K562 (cell line): ENCODE measurements at regions not wholly inside any gene's neighbourhood (a gene's known extent, or its start where the extent isn't known, plus 50 kb on each side); places are given as distances from the start of the nearest gene placed in this dataset.

Source experiments
- ATAC-seq: fragments of 200-7000 bp; cut with Tn5 transposase; 3 replicates; pipeline ENCODE4 v1.9.1; 2020; ENCODE audit warnings: moderate library complexity
- BruUV-seq: library from RNA; stranded (reverse); fragments of 400-500 nt; replicated peaks from 2 replicates; lab custom pipeline; 2021; lab: Mats Ljungman, UMichigan
- CTCF ChIA-PET: fragments of 300-600 bp; formaldehyde crosslinking; extraction: SDS; loops from one replicate; lab custom pipeline; 2021; ENCODE audit warnings: low intra/inter-chr PET ratio; lab: Yijun Ruan, JAX
- POLR2A ChIA-PET: fragments of 300-600, 350-650 bp; sonication (Branson Sonifier 250); formaldehyde crosslinking; extraction: SDS; loops from one replicate; lab custom pipeline; 2021; ENCODE audit warnings: antibody characterized with exemption, inconsistent platforms; lab: Yijun Ruan, JAX
- DNase-seq, 4 experiments: peaks; one replicate each; pipeline versions ENCODE4 v3.0.0 to v3.0.0-alpha.2; 2011 to 2018; ENCODE audit warnings: low spot score in 3 of 4, mixed read lengths in 3 of 4; ENCODE audit errors: extremely low read depth in 1 of 4
- FAIRE-seq: peaks from 2 replicates; lab custom pipeline; 2011; peaks lifted over from hg19 to GRCh38; lab: Jason Lieb, UNC
- H2AFZ ChIP-seq: 2 replicates; pipeline ENCODE4 v1.6.0; 2011; ENCODE audit warnings: low read depth, low read length, control low read depth, inconsistent platforms
- H3K27ac ChIP-seq: fragments of 200-600 bp; 3 replicates; pipeline ENCODE4 v1.8.0; 2011; ENCODE audit warnings: low read depth, mild to moderate bottlenecking, control low read depth, inconsistent platforms, low read length, moderate library complexity, mixed read lengths; ENCODE audit errors: extremely low read depth
- H3K27me3 ChIP-seq, 2 experiments: fragments of 300-600 bp in 1 of 2; 2 replicates in 1 of 2; 3 replicates in 1 of 2; pipeline versions ENCODE4 v1.6.0 to v1.8.0; 2011; ENCODE audit warnings: inconsistent platforms in 2 of 2, low read length in 2 of 2, mild to moderate bottlenecking in 1 of 2, mixed read lengths in 1 of 2, moderate library complexity in 1 of 2; ENCODE audit not compliant: control insufficient read depth in 2 of 2, insufficient read depth in 2 of 2
- H3K36me3 ChIP-seq: fragments of 300-600 bp; 3 replicates; pipeline ENCODE4 v1.8.0; 2011; ENCODE audit warnings: mild to moderate bottlenecking, low read length, inconsistent platforms; ENCODE audit not compliant: control insufficient read depth, insufficient read depth
- H3K4me1 ChIP-seq, 2 experiments: fragments of 200-600 bp in 1 of 2; replicated peaks in 1 of 2; 2 replicates in 1 of 2; 3 replicates in 1 of 2; pipeline versions ENCODE4 v1.5.1 to v1.8.0; 2011; ENCODE audit warnings: inconsistent platforms in 2 of 2, low read length in 2 of 2, mild to moderate bottlenecking in 1 of 2, mixed read lengths in 1 of 2, moderate library complexity in 1 of 2; ENCODE audit not compliant: control insufficient read depth in 2 of 2, insufficient read depth in 2 of 2
- H3K4me2 ChIP-seq: 2 replicates; pipeline ENCODE4 v1.6.1; 2011; ENCODE audit warnings: low read length, control low read depth, inconsistent platforms, mixed read lengths; ENCODE audit not compliant: insufficient read depth
- H3K4me3 ChIP-seq: fragments of 200-600 bp; sonication (generic), shearing (Covaris generic); 2 replicates; pipeline ENCODE4 v1.5.1; 2016; ENCODE audit warnings: control low read depth, inconsistent platforms
- H3K79me2 ChIP-seq: fragments of 200-600 bp; 3 replicates; pipeline ENCODE4 v1.8.0; 2011; ENCODE audit warnings: low read length, inconsistent platforms; ENCODE audit not compliant: control insufficient read depth, insufficient read depth
- H3K9ac ChIP-seq, 2 experiments: 2 replicates each; pipeline versions ENCODE4 v1.6.0 to v1.6.1; 2011; ENCODE audit warnings: low read depth in 2 of 2, low read length in 2 of 2, control low read depth in 1 of 2, inconsistent platforms in 1 of 2, mild to moderate bottlenecking in 1 of 2, mixed read lengths in 1 of 2; ENCODE audit not compliant: insufficient read depth in 1 of 2
- H3K9me1 ChIP-seq: one replicate; pipeline ENCODE4 v1.6.0; 2011; ENCODE audit warnings: inconsistent platforms, mild to moderate bottlenecking, low read length, moderate library complexity; ENCODE audit not compliant: control insufficient read depth, insufficient read depth
- H3K9me3 ChIP-seq: replicated peaks from 2 replicates; pipeline ENCODE4 v1.5.1; 2011; ENCODE audit warnings: low read depth, low read length, inconsistent platforms; ENCODE audit not compliant: control insufficient read depth, insufficient read depth
- H4K20me1 ChIP-seq: replicated peaks from 2 replicates; pipeline ENCODE4 v1.6.1; 2011; ENCODE audit warnings: low read length, inconsistent platforms, mixed read lengths; ENCODE audit not compliant: control insufficient read depth, insufficient read depth
- AFF1 ChIP-seq, 2 experiments: fragments of 450-650 bp; IDR thresholded peaks; 2 replicates each; pipeline ENCODE4 v1.6.1; 2018; ENCODE audit warnings: mild to moderate bottlenecking in 2 of 2, low read depth in 1 of 2; ENCODE audit not compliant: partially characterized antibody in 2 of 2
- CHD2 ChIP-seq: IDR thresholded peaks from 2 replicates; pipeline ENCODE4 v1.6.1; 2011; ENCODE audit warnings: low read depth, low read length
- FOXJ3 ChIP-seq: sonication (generic); formaldehyde crosslinking; IDR thresholded peaks from 2 replicates; pipeline ENCODE4 v1.4.0; 2020; ENCODE audit warnings: mild to moderate bottlenecking, missing genetic modification reagents
- GATAD2B ChIP-seq: fragments of 450-650 bp; IDR thresholded peaks from 2 replicates; pipeline ENCODE4 v1.6.1; 2017; ENCODE audit warnings: mild to moderate bottlenecking, borderline replicate concordance
- IRF1 ChIP-seq: sonication (generic); formaldehyde crosslinking; IDR thresholded peaks from 2 replicates; pipeline ENCODE4 v1.8.0; 2022; ENCODE audit warnings: missing genetic modification reagents, mild to moderate bottlenecking, borderline replicate concordance
- RBM14 ChIP-seq: fragments of 200-400 bp; formaldehyde crosslinking; IDR thresholded peaks from 2 replicates; pipeline ENCODE4 v1.6.1; 2018; ENCODE audit warnings: low read depth, mild to moderate bottlenecking, low read length, moderate library complexity, borderline replicate concordance; ENCODE audit not compliant: insufficient read depth
- SMARCB1 ChIP-seq: IDR thresholded peaks from 2 replicates; pipeline ENCODE4 v1.6.1; 2011; ENCODE audit warnings: improper control_type of control experiment, low read depth; ENCODE audit not compliant: insufficient read length
- SREBF2 ChIP-seq: sonication (generic); formaldehyde crosslinking; IDR thresholded peaks from 2 replicates; pipeline ENCODE4 v1.4.0; 2020; ENCODE audit warnings: mild to moderate bottlenecking, missing genetic modification reagents
- STAT5A ChIP-seq: IDR thresholded peaks from 2 replicates; pipeline ENCODE4 v1.6.1; 2012; ENCODE audit warnings: low read length, inconsistent platforms, borderline replicate concordance
- TCF7L2 ChIP-seq: fragments of 150-350 bp; IDR thresholded peaks from 2 replicates; pipeline ENCODE4 v1.6.1; 2016; ENCODE audit warnings: low read depth, mild to moderate bottlenecking, low read length, moderate library complexity
- YY1 ChIP-seq, 3 experiments: IDR thresholded peaks; 2 replicates each; pipeline ENCODE4 v1.6.1; 2011; ENCODE audit warnings: low read length in 2 of 3, mild to moderate bottlenecking in 2 of 3, moderate library complexity in 2 of 3, borderline replicate concordance in 1 of 3, control low read depth in 1 of 3, low read depth in 1 of 3; ENCODE audit not compliant: insufficient read depth in 3 of 3, insufficient replicate concordance in 2 of 3, control insufficient read depth in 1 of 3, insufficient read length in 1 of 3; ENCODE audit errors: extremely low read depth in 1 of 3
- WGBS: fragments of 100-300 bp; shearing (Covaris generic); methylation state at CpG from one replicate; pipeline ENCODE4 v1.1.6; 2016; ENCODE audit warnings: low coverage, mixed read lengths; ENCODE audit not compliant: insufficient coverage; ENCODE audit errors: missing lambda C conversion rate; 5-methylcytosine and 5-hydroxymethylcytosine counted together
- in situ Hi-C: fragments of 300-500 bp; cut with MboI; formaldehyde crosslinking; loops from 4 replicates; pipeline ENCODE4 v1.15.0; 2018; ENCODE audit warnings: inconsistent platforms, mixed read lengths
- intact Hi-C: fragments of 100-400 bp; cut with micrococcal nuclease; formaldehyde crosslinking; loops from 2 replicates; pipeline ENCODE4 v1.14.2; 2022

- WGBS = under 1% methylated on average over 7 of the region's 7 CpGs
- Histone ChIP-seq H4K20me1 (no peaks in the 10 kb centered on the region), H3K27me3 (no peaks in the 10 kb centered on the region; a peak in 1 of 5 replicates), H2AFZ (no peak overlapping the region), H3K79me2 (no peaks in the 10 kb centered on the region), H3K4me3 (no peak overlapping the region), H3K4me1 (no peaks in the 10 kb centered on the region), H3K27ac (no peak overlapping the region), H3K9ac (no peak overlapping the region), H3K4me2 (no peak overlapping the region), H3K9me1 (no peaks in the 10 kb centered on the region), H3K36me3 (no peaks in the 10 kb centered on the region), H3K9me3 (no peaks in the 10 kb centered on the region)
- no TSS peak for BruUV-seq
- in situ Hi-C loops = no loop called here
- FAIRE-seq (no peak), ATAC-seq (no peak), DNase-seq (no peak)
- ChIA-PET CTCF (no interaction called here), POLR2A (no interaction called here)
- TF ChIP-seq SREBF2 (no peak), SMARCB1 (no peak)
- intact Hi-C loops = no loop called here
Observed at GRCh38 chr1:30000266-30000665, 723.1 kb downstream of the MATN1 start.

- FAIRE-seq (no peak), ATAC-seq (no peak), DNase-seq (no peak)
- Histone ChIP-seq H3K27ac (no peak overlapping the region), H3K4me1 (no peaks in the 10 kb centered on the region), H3K9me3 (no peaks in the 10 kb centered on the region), H3K4me2 (no peak overlapping the region), H3K79me2 (no peaks in the 10 kb centered on the region), H3K4me3 (no peak overlapping the region), H3K9me1 (no peaks in the 10 kb centered on the region), H3K36me3 (no peaks in the 10 kb centered on the region), H4K20me1 (no peaks in the 10 kb centered on the region), H3K9ac (no peak overlapping the region), H2AFZ (no peak overlapping the region), H3K27me3 (no peaks in the 10 kb centered on the region; a peak in 1 of 5 replicates)
- no TSS peak for BruUV-seq
- CTCF ChIA-PET = no interaction called here
- in situ Hi-C loops = no loop called here
- POLR2A ChIA-PET = no interaction called here
- 0% methylated on average over 1 of the region's 1 CpG for WGBS
- intact Hi-C loops = no loop called here
- TF ChIP-seq FOXJ3 (CRISPR knock-in tag) (no peak), RBM14 (no peak), CHD2 (no peak), STAT5A (no peak), GATAD2B (no peak), YY1 (IDR thresholded peaks at IDR 0.05; ENCODE audit: borderline replicate concordance in 1 of 3, control insufficient read depth in 1 of 3, extremely low read depth in 1 of 3, insufficient read depth in 3 of 3, insufficient read length in 1 of 3, insufficient replicate concordance in 2 of 3, low read depth in 1 of 3, low read length in 2 of 3) (no peak), AFF1 (IDR thresholded peaks at IDR 0.05; ENCODE audit: low read depth in 1 of 2, partially characterized antibody in 2 of 2) (no peak), TCF7L2 (no peak), IRF1 (CRISPR knock-in tag) (no peak)
Observed at GRCh38 chr1:29999595-29999994, 723.8 kb downstream of the MATN1 start.
